ENCODE measurements at regions not wholly inside any gene's neighbourhood (a gene's known extent, or its start where the extent isn't known, plus 50 kb on each side); places are given as distances from the start of the nearest gene placed in this dataset.

DNA sequence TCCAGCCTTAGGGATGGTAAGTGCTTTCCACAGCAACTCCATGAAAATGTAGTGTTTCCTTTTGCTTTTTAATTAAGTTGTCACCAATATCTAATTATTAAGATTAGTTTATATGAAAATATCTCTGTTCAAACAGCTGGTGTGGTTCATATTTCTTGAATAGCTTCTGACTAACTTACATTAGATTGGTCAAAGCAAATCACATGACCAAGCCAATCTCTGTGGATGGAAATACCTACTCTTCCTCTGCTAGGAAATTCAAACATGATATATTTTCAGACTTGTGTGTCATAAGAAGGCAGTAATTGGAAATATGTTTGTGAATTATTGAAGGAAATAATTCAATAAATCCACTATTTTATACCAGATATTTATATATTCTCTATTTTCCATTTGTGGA, 54.6 kb upstream of the CADM2 start:
- TF ChIP-seq CTCF (IDR thresholded peaks at IDR 0.05) = no peak
- TF ChIP-seq POLR2A (IDR thresholded peaks at IDR 0.05) = no peak

Data from uterus (tissue), 2 donors.